ENCODE measurements at regions not wholly inside any gene's neighbourhood (a gene's known extent, or its start where the extent isn't known, plus 50 kb on each side); places are given as distances from the start of the nearest gene placed in this dataset.

- TF ChIP-seq GATA2 (IDR thresholded peaks at IDR 0.05; ENCODE audit: low read depth, low read length) (no peak), GATA3 (IDR thresholded peaks at IDR 0.05; ENCODE audit: low read depth, low read length) (no peak)
Observed at GRCh38 chr2:176814274-176814673, 398.3 kb upstream of the HNRNPA3 start.

Measured in SH-SY5Y (cell line).